ENCODE measurements at regions not wholly inside any gene's neighbourhood (a gene's known extent, or its start where the extent isn't known, plus 50 kb on each side); places are given as distances from the start of the nearest gene placed in this dataset.

DNA sequence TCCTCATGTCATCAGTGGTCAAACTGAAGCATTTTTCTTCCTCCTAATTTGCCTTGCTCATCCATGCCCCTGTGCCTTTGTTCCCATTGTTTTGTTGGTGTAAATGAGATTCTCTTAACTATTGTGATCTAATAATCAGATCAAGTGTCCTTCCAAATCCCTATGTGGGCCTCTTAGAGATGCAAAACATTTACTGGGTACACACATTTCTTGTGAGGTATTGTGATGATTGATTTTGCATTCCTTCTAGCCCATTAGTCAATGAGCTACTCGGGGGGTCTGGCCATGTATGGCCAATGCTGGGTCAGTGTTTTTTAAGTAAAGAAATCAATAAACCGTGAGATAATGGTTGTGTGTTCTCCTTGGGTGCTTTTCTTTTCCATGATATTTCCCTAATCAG is 580.4 kb downstream of the VGLL3 start:
- TF ChIP-seq, protein P1, sequence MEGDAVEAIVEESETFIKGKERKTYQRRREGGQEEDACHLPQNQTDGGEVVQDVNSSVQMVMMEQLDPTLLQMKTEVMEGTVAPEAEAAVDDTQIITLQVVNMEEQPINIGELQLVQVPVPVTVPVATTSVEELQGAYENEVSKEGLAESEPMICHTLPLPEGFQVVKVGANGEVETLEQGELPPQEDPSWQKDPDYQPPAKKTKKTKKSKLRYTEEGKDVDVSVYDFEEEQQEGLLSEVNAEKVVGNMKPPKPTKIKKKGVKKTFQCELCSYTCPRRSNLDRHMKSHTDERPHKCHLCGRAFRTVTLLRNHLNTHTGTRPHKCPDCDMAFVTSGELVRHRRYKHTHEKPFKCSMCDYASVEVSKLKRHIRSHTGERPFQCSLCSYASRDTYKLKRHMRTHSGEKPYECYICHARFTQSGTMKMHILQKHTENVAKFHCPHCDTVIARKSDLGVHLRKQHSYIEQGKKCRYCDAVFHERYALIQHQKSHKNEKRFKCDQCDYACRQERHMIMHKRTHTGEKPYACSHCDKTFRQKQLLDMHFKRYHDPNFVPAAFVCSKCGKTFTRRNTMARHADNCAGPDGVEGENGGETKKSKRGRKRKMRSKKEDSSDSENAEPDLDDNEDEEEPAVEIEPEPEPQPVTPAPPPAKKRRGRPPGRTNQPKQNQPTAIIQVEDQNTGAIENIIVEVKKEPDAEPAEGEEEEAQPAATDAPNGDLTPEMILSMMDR (conservative IDR thresholded peaks at IDR 0.05 in 1 of 2, IDR thresholded peaks at IDR 0.05 in 1 of 2; ENCODE audit: low read depth in 1 of 2, low read length in 2 of 2), result no peak
- TF ChIP-seq EZH2 (IDR thresholded peaks at IDR 0.05; ENCODE audit: low read length, missing control alignments), result no peak
